ENCODE measurements at regions not wholly inside any gene's neighbourhood (a gene's known extent, or its start where the extent isn't known, plus 50 kb on each side); places are given as distances from the start of the nearest gene placed in this dataset.

- TF ChIP-seq CTCF (IDR thresholded peaks at IDR 0.05; ENCODE audit: low read depth, low read length, missing control alignments), result no peak
- DNase-seq (ENCODE audit: low read depth), result peak; percentile 34
- no peak overlapping the region for H3K4me3 ChIP-seq (ENCODE audit: low read depth, low read length)
Measured at GRCh38 chr4:141309874-141310273, 89.2 kb downstream of the ZNF330 start.

- no peak for TF ChIP-seq CTCF (IDR thresholded peaks at IDR 0.05; ENCODE audit: low read depth, low read length, missing control alignments)
- no peak for DNase-seq (ENCODE audit: low read depth)
- no peak overlapping the region for H3K4me3 ChIP-seq (ENCODE audit: low read depth, low read length)
Measured at GRCh38 chr4:141311246-141312204, 90.8 kb downstream of the ZNF330 start.

- DNase-seq (ENCODE audit: low read depth), result no peak
- no peak for TF ChIP-seq CTCF (IDR thresholded peaks at IDR 0.05; ENCODE audit: low read depth, low read length, missing control alignments)
- no peak overlapping the region for H3K4me3 ChIP-seq (ENCODE audit: low read depth, low read length)
Measured at GRCh38 chr4:141314627-141315026, 93.9 kb downstream of the ZNF330 start.

GRCh38 chr4:141328560-141329173 lies 108.0 kb downstream of the ZNF330 start:
- no peak for TF ChIP-seq CTCF (IDR thresholded peaks at IDR 0.05; ENCODE audit: low read depth, low read length, missing control alignments)
- no peak for DNase-seq (ENCODE audit: low read depth)
- no peak overlapping the region for H3K4me3 ChIP-seq (ENCODE audit: low read depth, low read length)

GRCh38 chr4:141329174-141329569 lies 108.5 kb downstream of the ZNF330 start:
- H3K4me3 ChIP-seq (ENCODE audit: low read depth, low read length), result no peak overlapping the region
- no peak for DNase-seq (ENCODE audit: low read depth)
- TF ChIP-seq CTCF (IDR thresholded peaks at IDR 0.05; ENCODE audit: low read depth, low read length, missing control alignments), result no peak

- H3K4me3 ChIP-seq (ENCODE audit: low read depth, low read length), result no peak overlapping the region
- DNase-seq (ENCODE audit: low read depth), result no peak
Measured at GRCh38 chr4:141330616-141331015, 109.9 kb downstream of the ZNF330 start.

More at GRCh38 chr4:141330616-141331015, 109.9 kb downstream of the ZNF330 start:
- TF ChIP-seq CTCF (IDR thresholded peaks at IDR 0.05; ENCODE audit: low read depth, low read length, missing control alignments), result no peak
